ENCODE measurements at regions not wholly inside any gene's neighbourhood (a gene's known extent, or its start where the extent isn't known, plus 50 kb on each side); places are given as distances from the start of the nearest gene placed in this dataset.

GRCh38 chr7:54810401-54810800 lies 51.4 kb upstream of the SEC61G start:
- H3K27ac ChIP-seq: no peak overlapping the region
- TF ChIP-seq, protein P1, sequence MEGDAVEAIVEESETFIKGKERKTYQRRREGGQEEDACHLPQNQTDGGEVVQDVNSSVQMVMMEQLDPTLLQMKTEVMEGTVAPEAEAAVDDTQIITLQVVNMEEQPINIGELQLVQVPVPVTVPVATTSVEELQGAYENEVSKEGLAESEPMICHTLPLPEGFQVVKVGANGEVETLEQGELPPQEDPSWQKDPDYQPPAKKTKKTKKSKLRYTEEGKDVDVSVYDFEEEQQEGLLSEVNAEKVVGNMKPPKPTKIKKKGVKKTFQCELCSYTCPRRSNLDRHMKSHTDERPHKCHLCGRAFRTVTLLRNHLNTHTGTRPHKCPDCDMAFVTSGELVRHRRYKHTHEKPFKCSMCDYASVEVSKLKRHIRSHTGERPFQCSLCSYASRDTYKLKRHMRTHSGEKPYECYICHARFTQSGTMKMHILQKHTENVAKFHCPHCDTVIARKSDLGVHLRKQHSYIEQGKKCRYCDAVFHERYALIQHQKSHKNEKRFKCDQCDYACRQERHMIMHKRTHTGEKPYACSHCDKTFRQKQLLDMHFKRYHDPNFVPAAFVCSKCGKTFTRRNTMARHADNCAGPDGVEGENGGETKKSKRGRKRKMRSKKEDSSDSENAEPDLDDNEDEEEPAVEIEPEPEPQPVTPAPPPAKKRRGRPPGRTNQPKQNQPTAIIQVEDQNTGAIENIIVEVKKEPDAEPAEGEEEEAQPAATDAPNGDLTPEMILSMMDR (conservative IDR thresholded peaks at IDR 0.05): no peak

DNA sequence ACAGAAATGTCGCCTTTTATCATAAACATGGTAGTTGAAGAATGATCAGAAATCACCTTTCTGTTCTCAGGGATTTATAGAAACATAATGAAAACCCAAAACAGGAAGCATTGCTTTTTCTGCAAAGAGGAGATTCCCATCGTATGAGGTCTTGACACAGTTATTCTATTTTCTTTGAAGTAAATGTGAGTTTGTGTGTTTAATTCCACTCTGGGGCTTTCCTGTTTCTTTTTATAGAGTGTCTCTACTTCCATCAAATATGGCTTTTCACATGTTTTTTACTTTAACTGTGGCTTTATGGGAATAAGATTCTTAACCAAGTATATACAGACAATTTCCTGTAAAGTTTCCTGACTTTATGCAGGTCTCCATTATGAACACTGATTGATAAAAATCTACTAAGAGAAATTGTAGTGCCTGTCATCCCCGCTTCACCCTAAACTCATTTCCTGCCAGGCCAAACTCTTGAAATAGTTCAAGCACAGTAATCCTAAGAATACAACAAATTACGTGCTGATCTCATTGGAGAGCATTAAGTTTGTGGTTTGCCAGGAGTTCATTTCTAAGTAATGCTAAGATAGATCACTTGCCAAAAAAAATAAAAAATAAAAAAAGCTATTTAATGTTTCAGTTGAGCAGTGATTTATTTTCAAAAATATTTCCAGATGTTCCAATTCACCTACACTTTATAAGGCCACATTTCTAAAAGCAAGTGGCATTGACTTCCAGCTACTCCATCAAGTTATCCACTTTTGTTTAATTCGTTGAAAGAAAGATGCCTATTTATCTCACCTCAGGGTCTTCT lies 52.2 kb upstream of the SEC61G start:
- TF ChIP-seq, protein P1 (conservative IDR thresholded peaks at IDR 0.05): no peak
- H3K27ac ChIP-seq: no peak overlapping the region

DNA sequence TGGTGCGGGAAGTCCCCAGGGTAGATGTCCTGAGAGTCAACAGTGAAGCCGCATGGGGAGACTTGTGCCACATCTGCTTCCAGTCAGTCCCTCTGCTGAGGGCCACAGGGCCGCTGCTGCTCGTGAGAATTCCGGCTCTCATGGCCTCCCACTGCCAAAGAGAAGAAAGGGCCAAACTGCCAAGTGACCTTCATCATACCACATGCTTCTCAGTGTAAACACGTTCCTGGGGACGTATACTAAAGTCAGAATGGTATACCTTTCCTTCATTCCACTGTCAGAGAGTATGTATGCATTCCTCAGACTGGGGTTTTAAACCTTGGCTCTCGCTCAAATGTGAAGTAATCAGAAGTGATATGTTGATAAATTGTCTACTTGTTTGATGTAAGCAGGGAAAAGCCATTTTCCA lies 52.8 kb upstream of the SEC61G start:
- no peak overlapping the region for H3K27ac ChIP-seq
- TF ChIP-seq, protein P1 (conservative IDR thresholded peaks at IDR 0.05): no peak

- TF ChIP-seq, protein P1 (conservative IDR thresholded peaks at IDR 0.05): no peak
Observed at GRCh38 chr7:54812756-54813322, 53.8 kb upstream of the SEC61G start.

DNA sequence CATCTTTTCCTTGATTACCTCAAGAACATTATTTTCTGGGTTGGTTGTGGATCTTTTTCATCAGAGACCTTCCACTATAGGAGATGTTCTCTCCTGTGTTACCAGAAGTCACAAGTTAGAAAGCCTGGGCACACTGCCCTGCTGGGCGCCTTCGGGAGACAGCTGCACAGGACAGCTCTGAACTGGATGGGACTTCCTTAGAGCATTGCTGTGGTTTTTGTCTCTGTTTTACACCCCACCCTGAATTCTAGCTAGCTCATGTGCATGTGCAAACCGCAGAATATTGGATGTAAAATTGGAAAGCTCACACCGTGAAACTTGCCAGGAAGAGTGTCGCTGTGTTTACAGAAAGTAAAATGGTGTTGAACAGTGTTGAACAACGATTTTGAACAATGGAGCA lies 54.4 kb upstream of the SEC61G start:
- TF ChIP-seq, protein P1 (conservative IDR thresholded peaks at IDR 0.05): no peak
- H3K27ac ChIP-seq: no peak overlapping the region

More at GRCh38 chr7:54812756-54813322, 53.8 kb upstream of the SEC61G start:
- no peak overlapping the region for H3K27ac ChIP-seq

- no peak overlapping the region for H3K27ac ChIP-seq
- TF ChIP-seq, protein P1 (conservative IDR thresholded peaks at IDR 0.05): no peak
Observed at GRCh38 chr7:54814401-54814800, 55.4 kb upstream of the SEC61G start.

DNA sequence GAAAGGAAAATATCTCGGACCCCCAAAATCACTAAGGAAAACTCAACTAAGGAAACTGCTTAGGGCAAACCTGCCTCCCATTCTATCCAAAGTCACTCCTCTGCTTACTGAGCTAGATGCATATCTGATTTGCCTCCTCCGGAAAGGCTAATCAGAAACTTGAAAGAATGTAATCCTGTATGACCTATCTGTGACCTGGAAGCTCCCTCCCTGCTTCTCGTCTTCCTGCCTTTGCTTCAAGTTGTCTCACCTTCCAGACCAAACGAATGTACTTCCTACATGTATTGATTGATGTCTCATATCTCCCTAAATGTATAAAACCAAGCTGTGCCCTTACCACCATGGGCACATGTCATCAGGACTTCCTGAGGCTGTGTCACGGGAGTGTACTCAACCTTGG lies 58.1 kb upstream of the SEC61G start:
- no peak overlapping the region for H3K27ac ChIP-seq
- TF ChIP-seq, protein P1 (conservative IDR thresholded peaks at IDR 0.05): no peak

All from VCaP (cell line).